ENCODE measurements at regions not wholly inside any gene's neighbourhood (a gene's known extent, or its start where the extent isn't known, plus 50 kb on each side); places are given as distances from the start of the nearest gene placed in this dataset.

DNA sequence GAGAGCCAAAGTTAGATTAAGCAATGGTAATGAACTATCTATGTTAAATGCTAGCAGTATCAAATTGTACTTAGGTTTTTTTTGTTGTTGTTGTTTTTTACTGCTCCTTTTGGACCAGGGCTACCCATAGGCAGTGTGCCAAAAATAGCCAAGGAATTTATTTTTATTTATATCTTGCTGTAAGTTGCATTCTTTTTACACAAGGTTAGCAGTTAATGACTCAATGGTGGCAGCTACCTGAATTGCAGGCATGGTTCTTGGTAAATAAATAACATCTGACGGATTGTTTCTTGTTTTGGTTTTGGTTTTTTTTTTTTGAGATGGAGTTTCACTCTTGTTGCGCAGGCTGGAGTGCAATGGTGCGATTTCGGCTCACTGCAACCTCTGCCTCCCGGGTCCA is 194.8 kb upstream of the TSC22D1 start:
- no peak for DNase-seq (ENCODE audit: low read depth, low spot score)

DNA sequence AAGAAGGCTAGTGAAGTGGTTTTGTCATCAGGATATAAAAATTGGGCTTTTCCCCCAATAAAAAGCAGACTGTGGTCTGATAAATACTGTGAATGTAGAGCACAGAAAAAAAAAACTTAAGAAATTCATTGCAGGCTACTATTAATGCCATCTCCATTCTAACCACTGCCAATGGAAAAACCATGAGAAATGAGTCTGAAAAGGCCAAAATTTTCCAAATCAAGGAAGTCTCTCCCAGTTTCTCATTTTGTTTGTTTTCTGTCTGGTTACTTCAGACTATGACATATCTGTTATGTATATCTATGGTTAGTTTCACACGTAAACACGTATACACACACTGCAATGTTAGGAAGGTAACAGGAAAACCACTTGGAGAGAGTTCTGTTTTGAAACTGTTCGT is 193.6 kb upstream of the TSC22D1 start:
- H3K9ac ChIP-seq (ENCODE audit: control insufficient read depth, extremely low read depth, insufficient read depth, low read length), result no peak overlapping the region
- no peaks in the 10 kb centered on the region for H3K9me3 ChIP-seq (ENCODE audit: control insufficient read depth, low read depth, low read length)
- FAIRE-seq (no peak), DNase-seq (ENCODE audit: low read depth, low spot score) (no peak)
- no peaks in the 10 kb centered on the region for H4K20me1 ChIP-seq (ENCODE audit: control insufficient read depth, extremely low read depth, insufficient read depth, low read length)
- dilution Hi-C loops (cut with MboI; ENCODE audit: extremely low pct_ligation_motif_present, low sequenced_read_pairs), result no loop called here
- H3K79me2 ChIP-seq (ENCODE audit: control insufficient read depth, insufficient read depth, low read length), result no peaks in the 10 kb centered on the region
- H3K27me3 ChIP-seq (ENCODE audit: control insufficient read depth, extremely low read depth, insufficient read depth, low read length), result no peaks in the 10 kb centered on the region
- H3K36me3 ChIP-seq (ENCODE audit: control insufficient read depth in 2 of 2, extremely low read depth in 1 of 2, insufficient read depth in 2 of 2, low read length in 2 of 2), result no peaks in the 10 kb centered on the region
- peaks cover 23% of the 10 kb centered on the region for H3K4me1 ChIP-seq (ENCODE audit: control insufficient read depth, extremely low read depth, insufficient read depth, low read length)
- H3K4me2 ChIP-seq (ENCODE audit: control insufficient read depth, extremely low read depth, insufficient read depth, low read depth, low read length), result no peak overlapping the region
- no peak overlapping the region for H3K27ac ChIP-seq (ENCODE audit: control insufficient read depth, insufficient read depth, low read length)
- no peak overlapping the region for H2AFZ ChIP-seq (ENCODE audit: control insufficient read depth, low read length)
- no peak overlapping the region for H3K4me3 ChIP-seq (ENCODE audit: control insufficient read depth in 2 of 3, extremely low read depth in 1 of 3, insufficient read depth in 2 of 3, low read depth in 1 of 3, low read length in 3 of 3)
- TF ChIP-seq, protein P1, sequence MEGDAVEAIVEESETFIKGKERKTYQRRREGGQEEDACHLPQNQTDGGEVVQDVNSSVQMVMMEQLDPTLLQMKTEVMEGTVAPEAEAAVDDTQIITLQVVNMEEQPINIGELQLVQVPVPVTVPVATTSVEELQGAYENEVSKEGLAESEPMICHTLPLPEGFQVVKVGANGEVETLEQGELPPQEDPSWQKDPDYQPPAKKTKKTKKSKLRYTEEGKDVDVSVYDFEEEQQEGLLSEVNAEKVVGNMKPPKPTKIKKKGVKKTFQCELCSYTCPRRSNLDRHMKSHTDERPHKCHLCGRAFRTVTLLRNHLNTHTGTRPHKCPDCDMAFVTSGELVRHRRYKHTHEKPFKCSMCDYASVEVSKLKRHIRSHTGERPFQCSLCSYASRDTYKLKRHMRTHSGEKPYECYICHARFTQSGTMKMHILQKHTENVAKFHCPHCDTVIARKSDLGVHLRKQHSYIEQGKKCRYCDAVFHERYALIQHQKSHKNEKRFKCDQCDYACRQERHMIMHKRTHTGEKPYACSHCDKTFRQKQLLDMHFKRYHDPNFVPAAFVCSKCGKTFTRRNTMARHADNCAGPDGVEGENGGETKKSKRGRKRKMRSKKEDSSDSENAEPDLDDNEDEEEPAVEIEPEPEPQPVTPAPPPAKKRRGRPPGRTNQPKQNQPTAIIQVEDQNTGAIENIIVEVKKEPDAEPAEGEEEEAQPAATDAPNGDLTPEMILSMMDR (optimal IDR thresholded peaks at IDR 0.05 in 1 of 3, IDR thresholded peaks at IDR 0.05 in 1 of 3, conservative IDR thresholded peaks at IDR 0.05 in 1 of 3; ENCODE audit: extremely low read depth in 1 of 3, insufficient read depth in 2 of 3, low read length in 3 of 3), result no peak
- no peak for TF ChIP-seq EZH2 (IDR thresholded peaks at IDR 0.05; ENCODE audit: low read length)
- H3K9me1 ChIP-seq (ENCODE audit: control insufficient read depth, extremely low read depth, insufficient read depth, low read length), result no peaks in the 10 kb centered on the region

More for the DNA sequence above, 194.8 kb upstream of the TSC22D1 start:
- Histone ChIP-seq H3K4me1 (ENCODE audit: control insufficient read depth, extremely low read depth, insufficient read depth, low read length) (peaks cover 18% of the 10 kb centered on the region), H3K9me1 (ENCODE audit: control insufficient read depth, extremely low read depth, insufficient read depth, low read length) (no peaks in the 10 kb centered on the region), H3K9ac (ENCODE audit: control insufficient read depth, extremely low read depth, insufficient read depth, low read length) (no peak overlapping the region), H3K9me3 (ENCODE audit: control insufficient read depth, low read depth, low read length) (no peaks in the 10 kb centered on the region), H3K27me3 (ENCODE audit: control insufficient read depth, extremely low read depth, insufficient read depth, low read length) (no peaks in the 10 kb centered on the region), H3K36me3 (ENCODE audit: control insufficient read depth in 2 of 2, extremely low read depth in 1 of 2, insufficient read depth in 2 of 2, low read length in 2 of 2) (no peaks in the 10 kb centered on the region), H3K27ac (ENCODE audit: control insufficient read depth, insufficient read depth, low read length) (no peak overlapping the region), H3K4me2 (ENCODE audit: control insufficient read depth, extremely low read depth, insufficient read depth, low read depth, low read length) (no peak overlapping the region), H4K20me1 (ENCODE audit: control insufficient read depth, extremely low read depth, insufficient read depth, low read length) (no peaks in the 10 kb centered on the region), H2AFZ (ENCODE audit: control insufficient read depth, low read length) (no peak overlapping the region), H3K79me2 (ENCODE audit: control insufficient read depth, insufficient read depth, low read length) (no peaks in the 10 kb centered on the region), H3K4me3 (ENCODE audit: control insufficient read depth in 2 of 3, extremely low read depth in 1 of 3, insufficient read depth in 2 of 3, low read depth in 1 of 3, low read length in 3 of 3) (no peak overlapping the region)
- TF ChIP-seq, protein P1 (optimal IDR thresholded peaks at IDR 0.05 in 1 of 3, IDR thresholded peaks at IDR 0.05 in 1 of 3, conservative IDR thresholded peaks at IDR 0.05 in 1 of 3; ENCODE audit: extremely low read depth in 1 of 3, insufficient read depth in 2 of 3, low read length in 3 of 3), result no peak
- no peak for TF ChIP-seq EZH2 (IDR thresholded peaks at IDR 0.05; ENCODE audit: low read length)
- dilution Hi-C loops (cut with MboI; ENCODE audit: extremely low pct_ligation_motif_present, low sequenced_read_pairs), result no loop called here
- no peak for FAIRE-seq

All from keratinocyte (primary cell).